IPS DF 6.9 (cell line): ENCODE measurements at regions not wholly inside any gene's neighbourhood (a gene's known extent, or its start where the extent isn't known, plus 50 kb on each side); places are given as distances from the start of the nearest gene placed in this dataset.

Source experiments
- DNase-seq: peaks from one replicate; pipeline ENCODE4 v3.0.0-alpha.2; 2013; ENCODE audit warnings: low read depth, low spot score
- H3K27ac ChIP-seq: one replicate; pipeline ENCODE4 v1.5.1; 2013; ENCODE audit warnings: low read length, control low read depth
- H3K27me3 ChIP-seq: 2 replicates; pipeline ENCODE4 v1.6.1; 2013; ENCODE audit warnings: mild to moderate bottlenecking, low read length; ENCODE audit not compliant: control insufficient read depth, insufficient read depth
- H3K36me3 ChIP-seq: 2 replicates; pipeline ENCODE4 v1.6.1; 2013; ENCODE audit warnings: low read length; ENCODE audit not compliant: control insufficient read depth, insufficient read depth
- H3K4me1 ChIP-seq: 2 replicates; pipeline ENCODE4 v1.6.1; 2013; ENCODE audit warnings: low read length; ENCODE audit not compliant: control insufficient read depth, insufficient read depth
- H3K4me3 ChIP-seq: 2 replicates; pipeline ENCODE4 v1.5.1; 2013; ENCODE audit warnings: mild to moderate bottlenecking, low read length
- H3K9me3 ChIP-seq: 2 replicates; pipeline ENCODE4 v1.6.1; 2013; ENCODE audit warnings: low read length, inconsistent platforms; ENCODE audit not compliant: control insufficient read depth, insufficient read depth
- WGBS: extraction: QIAGEN DNeasy Blood & Tissue Kit; methylation state at CpG from one replicate; pipeline ENCODE4 v1.1.7; 2013; ENCODE audit warnings: mixed read lengths, missing lambda C conversion rate; ENCODE audit not compliant: insufficient read length, insufficient coverage; 5-methylcytosine and 5-hydroxymethylcytosine counted together

GRCh38 chr2:106705877-106706276 lies 180.1 kb downstream of the ST6GAL2 start:
- Histone ChIP-seq H3K4me3 (no peak overlapping the region), H3K36me3 (no peaks in the 10 kb centered on the region), H3K4me1 (no peaks in the 10 kb centered on the region; the same call in 1 of the 2 replicates), H3K27me3 (no peaks in the 10 kb centered on the region), H3K27ac (no peak overlapping the region), H3K9me3 (no peaks in the 10 kb centered on the region)
- WGBS, result no CpG with 5 or more reads among the region's 1 CpG
- DNase-seq, result no peak

GRCh38 chr2:106706283-106706682 lies 179.7 kb downstream of the ST6GAL2 start:
- Histone ChIP-seq H3K27ac (no peak overlapping the region), H3K36me3 (no peaks in the 10 kb centered on the region), H3K9me3 (no peaks in the 10 kb centered on the region), H3K4me1 (no peaks in the 10 kb centered on the region; the same call in 1 of the 2 replicates), H3K27me3 (no peaks in the 10 kb centered on the region), H3K4me3 (no peak overlapping the region)
- DNase-seq, result no peak
- WGBS, result no CpG with 5 or more reads among the region's 2 CpGs

DNA sequence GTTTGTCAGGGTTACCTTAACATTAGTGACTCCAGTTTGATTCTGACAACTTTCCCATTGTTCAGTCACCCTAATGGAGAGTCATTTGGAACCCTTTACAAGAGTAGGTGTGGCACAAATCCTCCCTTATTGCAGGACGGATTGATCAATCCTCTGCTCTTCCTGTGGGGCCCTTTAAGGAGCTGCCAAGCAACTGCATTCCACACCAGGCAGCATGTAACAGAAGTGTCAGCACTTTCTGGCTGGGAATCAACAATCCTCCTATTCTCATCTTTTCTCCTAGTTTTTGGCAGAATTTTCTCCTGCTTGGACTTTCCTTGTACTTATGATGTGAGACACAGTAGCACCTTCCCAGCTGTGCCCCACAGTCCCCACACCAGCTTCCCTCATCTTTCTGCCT lies 177.8 kb downstream of the ST6GAL2 start:
- no peak for DNase-seq
- no CpG with 5 or more reads among the region's 1 CpG for WGBS
- Histone ChIP-seq H3K4me3 (no peak overlapping the region), H3K4me1 (no peaks in the 10 kb centered on the region; the same call in 1 of the 2 replicates), H3K27me3 (no peaks in the 10 kb centered on the region), H3K36me3 (no peaks in the 10 kb centered on the region), H3K27ac (no peak overlapping the region), H3K9me3 (peaks cover 1% of the 10 kb centered on the region; the same call in 1 of the 2 replicates)

- no peak overlapping the region for H3K27ac ChIP-seq
- no peaks in the 10 kb centered on the region; the same call in 1 of the 2 replicates for H3K4me1 ChIP-seq
- no peaks in the 10 kb centered on the region for H3K36me3 ChIP-seq
- H3K4me3 ChIP-seq, result no peak overlapping the region
- no peak for DNase-seq
- WGBS, result no CpG with 5 or more reads among the region's 1 CpG
- H3K27me3 ChIP-seq, result no peaks in the 10 kb centered on the region
- peaks cover 1% of the 10 kb centered on the region; the same call in 1 of the 2 replicates for H3K9me3 ChIP-seq
Measured at GRCh38 chr2:106709229-106709628, 176.7 kb downstream of the ST6GAL2 start.

DNA sequence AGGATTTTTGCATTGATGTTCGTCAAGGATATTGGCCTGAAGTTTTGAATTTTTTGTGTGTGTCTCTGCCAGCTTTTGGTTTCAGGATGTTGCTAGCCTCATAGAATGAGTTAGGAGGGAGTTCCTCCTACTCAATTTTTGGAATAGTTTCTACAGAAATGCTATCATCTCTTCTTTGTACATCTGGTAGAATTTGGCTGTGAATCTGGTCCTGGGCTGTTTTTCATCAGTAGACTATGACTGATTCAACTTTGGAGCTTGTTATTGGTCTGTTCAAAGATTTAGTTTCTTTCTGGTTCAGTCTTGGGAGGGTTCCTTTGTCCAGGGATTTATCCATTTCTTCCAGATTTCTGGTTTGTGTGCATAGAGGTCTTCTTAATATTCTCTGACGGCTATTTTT lies 166.7 kb downstream of the ST6GAL2 start:
- H3K27ac ChIP-seq, result no peak overlapping the region
- H3K4me1 ChIP-seq, result no peaks in the 10 kb centered on the region
- WGBS, result no CpG with 5 or more reads among the region's 2 CpGs
- H3K9me3 ChIP-seq, result no peaks in the 10 kb centered on the region; the same call in 1 of the 2 replicates
- H3K4me3 ChIP-seq, result no peak overlapping the region
- DNase-seq, result no peak
- H3K36me3 ChIP-seq, result no peaks in the 10 kb centered on the region
- no peaks in the 10 kb centered on the region for H3K27me3 ChIP-seq

DNA sequence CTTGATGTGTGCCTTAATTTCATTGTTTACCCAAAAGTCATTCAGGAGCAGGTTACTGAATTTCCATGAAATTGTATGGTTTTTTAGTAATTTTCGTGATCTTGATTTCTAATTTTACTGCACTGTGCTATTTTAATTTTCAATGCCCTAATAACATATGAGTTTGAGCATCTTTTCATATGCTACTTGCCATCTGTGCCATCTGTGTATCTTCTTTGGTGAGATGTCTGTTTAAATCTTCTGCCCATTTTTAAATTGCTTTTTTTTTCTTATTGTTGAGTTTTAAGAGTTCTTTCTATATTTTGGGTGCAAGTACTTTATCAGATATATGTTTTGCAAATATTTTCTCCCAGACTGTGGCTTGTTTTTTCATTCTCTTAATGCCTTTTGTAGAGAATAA lies 165.9 kb downstream of the ST6GAL2 start:
- no peak for DNase-seq
- Histone ChIP-seq H3K36me3 (no peaks in the 10 kb centered on the region), H3K9me3 (no peaks in the 10 kb centered on the region; the same call in 1 of the 2 replicates), H3K4me1 (no peaks in the 10 kb centered on the region), H3K4me3 (no peak overlapping the region), H3K27ac (no peak overlapping the region), H3K27me3 (no peaks in the 10 kb centered on the region)
- no CpG with 5 or more reads among the region's 1 CpG for WGBS

- Histone ChIP-seq H3K4me1 (no peaks in the 10 kb centered on the region), H3K27ac (no peak overlapping the region), H3K4me3 (no peak overlapping the region), H3K27me3 (no peaks in the 10 kb centered on the region), H3K9me3 (no peaks in the 10 kb centered on the region), H3K36me3 (no peaks in the 10 kb centered on the region)
- no CpG with 5 or more reads among the region's 7 CpGs for WGBS
- no peak for DNase-seq
Measured at GRCh38 chr2:106724301-106724794, 161.6 kb downstream of the ST6GAL2 start.

- Histone ChIP-seq H3K4me3 (no peak overlapping the region), H3K27me3 (no peaks in the 10 kb centered on the region), H3K27ac (no peak overlapping the region), H3K36me3 (no peaks in the 10 kb centered on the region), H3K4me1 (peaks cover 2% of the 10 kb centered on the region; the same call in 1 of the 2 replicates), H3K9me3 (no peaks in the 10 kb centered on the region)
- no CpG with 5 or more reads among the region's 4 CpGs for WGBS
- no peak for DNase-seq
Measured at GRCh38 chr2:106734165-106734564, 151.8 kb downstream of the ST6GAL2 start.

- Histone ChIP-seq H3K27me3 (no peaks in the 10 kb centered on the region), H3K4me3 (no peak overlapping the region), H3K36me3 (no peaks in the 10 kb centered on the region), H3K9me3 (no peaks in the 10 kb centered on the region), H3K27ac (no peak overlapping the region), H3K4me1 (peaks cover 2% of the 10 kb centered on the region; the same call in 1 of the 2 replicates)
- DNase-seq, result no peak
- no CpG with 5 or more reads among the region's 5 CpGs for WGBS
Measured at GRCh38 chr2:106735807-106736206, 150.2 kb downstream of the ST6GAL2 start.

DNA sequence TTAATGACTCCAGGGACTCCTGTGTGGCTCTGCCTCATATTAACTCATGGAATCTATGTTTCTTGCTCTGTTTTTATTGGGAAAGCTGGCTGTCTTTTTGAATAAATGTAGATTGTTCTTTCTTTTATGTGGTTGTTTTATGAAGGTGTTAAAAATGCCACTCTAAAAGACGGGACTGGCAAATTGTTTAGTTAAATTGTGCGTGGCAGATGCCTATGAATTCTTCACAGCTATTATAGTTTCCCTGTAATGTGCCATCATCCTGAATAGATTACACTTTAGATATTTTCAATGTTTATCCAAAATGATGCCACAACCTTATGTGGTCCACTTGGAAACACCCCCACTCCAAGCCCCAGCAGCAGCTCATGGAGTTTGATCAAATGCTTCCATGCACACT lies 149.7 kb downstream of the ST6GAL2 start:
- whole genome bisulfite sequencing, result no CpG with 5 or more reads among the region's 2 CpGs
- no peaks in the 10 kb centered on the region for H3K27me3 ChIP-seq
- DNase-seq, result no peak

DNA sequence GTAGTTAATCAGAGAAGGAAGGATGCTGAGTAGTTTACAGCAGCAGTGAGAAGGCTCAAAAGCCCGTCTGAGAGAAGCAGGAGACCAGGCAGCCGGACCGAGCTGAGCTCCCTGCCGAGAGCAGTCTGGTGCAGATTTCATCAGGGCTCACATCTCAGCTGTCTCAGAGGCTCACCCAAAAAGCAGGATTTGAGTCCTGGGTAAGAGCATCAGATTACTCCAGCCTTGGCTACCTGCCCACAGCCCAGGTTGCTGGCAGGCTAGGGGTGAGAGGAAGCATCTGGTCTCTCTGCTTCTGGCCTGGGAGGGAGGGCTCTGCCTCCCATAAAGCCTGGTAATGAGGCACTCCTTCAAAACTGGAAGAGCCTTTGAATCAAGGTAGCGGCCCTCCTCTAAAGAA lies 140.5 kb downstream of the ST6GAL2 start:
- no peak overlapping the region for H3K27ac ChIP-seq
- H3K27me3 ChIP-seq, result no peaks in the 10 kb centered on the region
- no peaks in the 10 kb centered on the region for H3K4me1 ChIP-seq
- H3K9me3 ChIP-seq, result no peaks in the 10 kb centered on the region; the same call in 1 of the 2 replicates
- H3K36me3 ChIP-seq, result no peaks in the 10 kb centered on the region
- H3K4me3 ChIP-seq, result no peak overlapping the region
- DNase-seq, result no peak
- no CpG with 5 or more reads among the region's 5 CpGs for WGBS

More for the DNA sequence above, 149.7 kb downstream of the ST6GAL2 start:
- no peaks in the 10 kb centered on the region for H3K9me3 ChIP-seq
- H3K36me3 ChIP-seq, result no peaks in the 10 kb centered on the region
- peaks cover 2% of the 10 kb centered on the region; the same call in 1 of the 2 replicates for H3K4me1 ChIP-seq
- H3K27ac ChIP-seq, result no peak overlapping the region
- no peak overlapping the region for H3K4me3 ChIP-seq
